HG03064 (cell line): ENCODE measurements at regions not wholly inside any gene's neighbourhood (a gene's known extent, or its start where the extent isn't known, plus 50 kb on each side); places are given as distances from the start of the nearest gene placed in this dataset.

Experiments used
- ATAC-seq: cut with Tn5 transposase; IDR thresholded peaks from one replicate; pipeline ENCODE4 v1.9.1; 2021; ENCODE audit warnings: low read depth; ENCODE audit not compliant: unreplicated experiment

GRCh38 chrX:58051346-58051745 lies 141.1 kb upstream of the ZXDA start:
- ATAC-seq: no peak

- ATAC-seq: no peak
Observed at GRCh38 chrX:58044130-58044529, 133.9 kb upstream of the ZXDA start.

- ATAC-seq: peak; percentile 61
Observed at GRCh38 chrX:58025979-58026378, 115.7 kb upstream of the ZXDA start.

- ATAC-seq: no peak
Observed at GRCh38 chrX:57985951-57986350, 75.7 kb upstream of the ZXDA start.

- no peak for ATAC-seq
Observed at GRCh38 chrX:57984620-57985019, 74.4 kb upstream of the ZXDA start.

GRCh38 chrX:57977992-57978391 lies 67.7 kb upstream of the ZXDA start:
- ATAC-seq: no peak

- ATAC-seq: no peak
Observed at GRCh38 chrX:57964975-57965374, 54.7 kb upstream of the ZXDA start.
